ENCODE measurements at regions not wholly inside any gene's neighbourhood (a gene's known extent, or its start where the extent isn't known, plus 50 kb on each side); places are given as distances from the start of the nearest gene placed in this dataset.

- no peak overlapping the region for H2AFZ ChIP-seq
- H3K27me3 ChIP-seq (ENCODE audit: control insufficient read depth, insufficient read depth, low read length), result no peaks in the 10 kb centered on the region
- no peak overlapping the region for H3K4me2 ChIP-seq (ENCODE audit: low read length)
- no peaks in the 10 kb centered on the region for H3K9me3 ChIP-seq (ENCODE audit: control insufficient read depth, low read length)
- no peak overlapping the region for H3K9ac ChIP-seq
- no peaks in the 10 kb centered on the region for H3K79me2 ChIP-seq
- no peaks in the 10 kb centered on the region for H3K4me1 ChIP-seq
- H3K4me3 ChIP-seq (ENCODE audit: low read depth, low read length), result no peak overlapping the region
- TF ChIP-seq CTCF (IDR thresholded peaks at IDR 0.05), result no peak
- no peak overlapping the region for H3K27ac ChIP-seq
- H3K36me3 ChIP-seq (ENCODE audit: control insufficient read depth, insufficient read depth, low read length), result no peaks in the 10 kb centered on the region
These were observed 368.5 kb upstream of the MGMT start for GRCh38 chr10:129098517-129098916.

GRCh38 chr10:129099486-129099885 is 367.6 kb upstream of the MGMT start:
- Histone ChIP-seq H3K27ac (no peak overlapping the region), H3K27me3 (ENCODE audit: control insufficient read depth, insufficient read depth, low read length) (no peaks in the 10 kb centered on the region), H3K36me3 (ENCODE audit: control insufficient read depth, insufficient read depth, low read length) (no peaks in the 10 kb centered on the region), H3K9me3 (ENCODE audit: control insufficient read depth, low read length) (no peaks in the 10 kb centered on the region), H3K79me2 (no peaks in the 10 kb centered on the region), H2AFZ (no peak overlapping the region), H3K4me2 (ENCODE audit: low read length) (no peak overlapping the region), H3K4me3 (ENCODE audit: low read depth, low read length) (no peak overlapping the region), H3K9ac (no peak overlapping the region), H3K4me1 (no peaks in the 10 kb centered on the region)
- no peak for TF ChIP-seq CTCF (IDR thresholded peaks at IDR 0.05)

- Histone ChIP-seq H2AFZ (no peak overlapping the region), H3K4me3 (ENCODE audit: low read depth, low read length) (no peak overlapping the region), H3K79me2 (no peaks in the 10 kb centered on the region), H3K9ac (no peak overlapping the region), H3K4me2 (ENCODE audit: low read length) (no peak overlapping the region), H3K27ac (no peak overlapping the region), H3K36me3 (ENCODE audit: control insufficient read depth, insufficient read depth, low read length) (no peaks in the 10 kb centered on the region), H3K4me1 (no peaks in the 10 kb centered on the region), H3K9me3 (ENCODE audit: control insufficient read depth, low read length) (no peaks in the 10 kb centered on the region), H3K27me3 (ENCODE audit: control insufficient read depth, insufficient read depth, low read length) (no peaks in the 10 kb centered on the region)
- TF ChIP-seq CTCF (IDR thresholded peaks at IDR 0.05), result no peak
These were observed 367.0 kb upstream of the MGMT start for GRCh38 chr10:129099992-129100391.

- no peaks in the 10 kb centered on the region for H3K36me3 ChIP-seq (ENCODE audit: control insufficient read depth, insufficient read depth, low read length)
- no peaks in the 10 kb centered on the region for H3K79me2 ChIP-seq
- H3K4me3 ChIP-seq (ENCODE audit: low read depth, low read length), result no peak overlapping the region
- H3K4me2 ChIP-seq (ENCODE audit: low read length), result no peak overlapping the region
- TF ChIP-seq CTCF (IDR thresholded peaks at IDR 0.05), result no peak
- H3K27me3 ChIP-seq (ENCODE audit: control insufficient read depth, insufficient read depth, low read length), result no peaks in the 10 kb centered on the region
- H2AFZ ChIP-seq, result no peak overlapping the region
- no peaks in the 10 kb centered on the region for H3K4me1 ChIP-seq
- no peak overlapping the region for H3K9ac ChIP-seq
- no peak overlapping the region for H3K27ac ChIP-seq
- H3K9me3 ChIP-seq (ENCODE audit: control insufficient read depth, low read length), result no peaks in the 10 kb centered on the region
These were observed 365.6 kb upstream of the MGMT start for GRCh38 chr10:129101232-129101980.

All from parathyroid adenoma (tissue), 2 donors.